Osteocyte (in vitro differentiated cells): ENCODE measurements at regions not wholly inside any gene's neighbourhood (a gene's known extent, or its start where the extent isn't known, plus 50 kb on each side); places are given as distances from the start of the nearest gene placed in this dataset.

Experiments
- DNase-seq: peaks from one replicate; pipeline ENCODE4 v3.0.0; 2021; ENCODE audit warnings: mixed read lengths; ENCODE audit not compliant: unreplicated experiment; ENCODE audit errors: extremely low spot score
- H3K27ac Mint-ChIP-seq: one replicate; pipeline ENCODE4 v1.8.0; 2021; ENCODE audit warnings: mild to moderate bottlenecking, mixed read lengths; ENCODE audit not compliant: unreplicated experiment
- H3K27me3 Mint-ChIP-seq: one replicate; pipeline ENCODE4 v1.8.0; 2021; ENCODE audit warnings: mixed read lengths; ENCODE audit not compliant: unreplicated experiment
- H3K36me3 Mint-ChIP-seq: one replicate; pipeline ENCODE4 v1.8.0; 2021; ENCODE audit warnings: mixed read lengths; ENCODE audit not compliant: unreplicated experiment
- H3K4me1 Mint-ChIP-seq: one replicate; pipeline ENCODE4 v1.8.0; 2021; ENCODE audit warnings: mixed read lengths; ENCODE audit not compliant: unreplicated experiment
- H3K4me3 Mint-ChIP-seq: one replicate; pipeline ENCODE4 v1.8.0; 2021; ENCODE audit warnings: mild to moderate bottlenecking, moderate library complexity, mixed read lengths; ENCODE audit not compliant: unreplicated experiment
- H3K9me3 Mint-ChIP-seq: one replicate; pipeline ENCODE4 v1.8.0; 2021; ENCODE audit warnings: mixed read lengths; ENCODE audit not compliant: unreplicated experiment
- TF ChIP-seq, protein P1 (sequence below): fragments of 200-600 bp; sonication (generic); IDR thresholded peaks from 2 replicates; pipeline ENCODE4 v1.5.0; 2021; ENCODE audit warnings: antibody characterized with exemption, mild to moderate bottlenecking, moderate library complexity

DNA sequence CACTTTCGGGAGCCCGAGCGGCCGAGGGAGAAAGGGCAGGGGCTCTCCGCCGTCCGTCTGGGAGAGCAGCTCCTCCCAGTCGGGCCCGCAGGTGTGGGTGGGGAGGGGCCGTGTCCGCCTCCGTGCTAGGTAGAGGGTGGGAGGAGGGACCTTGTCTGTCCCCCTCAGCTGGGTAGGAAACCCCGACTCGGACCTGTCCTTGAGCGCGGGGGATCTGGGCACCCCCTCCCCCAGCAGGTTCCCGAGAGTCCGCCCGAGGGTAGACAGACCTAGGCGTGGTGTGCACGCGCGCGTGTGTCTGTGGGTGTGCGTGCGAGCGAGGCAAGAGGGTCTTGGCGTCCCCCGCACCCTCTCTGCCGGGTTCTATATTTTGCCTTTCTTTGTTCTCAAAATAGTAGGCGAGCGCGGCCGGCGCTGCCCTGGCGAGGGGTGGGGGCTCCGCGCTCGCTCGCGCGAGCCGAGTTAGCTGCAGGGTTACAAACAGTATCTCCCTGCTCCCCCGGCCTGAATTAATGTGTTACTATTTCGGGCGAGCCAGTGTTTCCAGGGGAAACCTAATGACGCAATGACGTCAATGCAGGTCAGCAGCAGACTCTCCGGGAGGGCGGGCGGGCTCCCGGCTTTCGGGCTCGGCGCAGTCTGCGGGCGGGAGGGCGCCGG is 73.9 kb upstream of the LEP start:
- TF ChIP-seq, protein P1, sequence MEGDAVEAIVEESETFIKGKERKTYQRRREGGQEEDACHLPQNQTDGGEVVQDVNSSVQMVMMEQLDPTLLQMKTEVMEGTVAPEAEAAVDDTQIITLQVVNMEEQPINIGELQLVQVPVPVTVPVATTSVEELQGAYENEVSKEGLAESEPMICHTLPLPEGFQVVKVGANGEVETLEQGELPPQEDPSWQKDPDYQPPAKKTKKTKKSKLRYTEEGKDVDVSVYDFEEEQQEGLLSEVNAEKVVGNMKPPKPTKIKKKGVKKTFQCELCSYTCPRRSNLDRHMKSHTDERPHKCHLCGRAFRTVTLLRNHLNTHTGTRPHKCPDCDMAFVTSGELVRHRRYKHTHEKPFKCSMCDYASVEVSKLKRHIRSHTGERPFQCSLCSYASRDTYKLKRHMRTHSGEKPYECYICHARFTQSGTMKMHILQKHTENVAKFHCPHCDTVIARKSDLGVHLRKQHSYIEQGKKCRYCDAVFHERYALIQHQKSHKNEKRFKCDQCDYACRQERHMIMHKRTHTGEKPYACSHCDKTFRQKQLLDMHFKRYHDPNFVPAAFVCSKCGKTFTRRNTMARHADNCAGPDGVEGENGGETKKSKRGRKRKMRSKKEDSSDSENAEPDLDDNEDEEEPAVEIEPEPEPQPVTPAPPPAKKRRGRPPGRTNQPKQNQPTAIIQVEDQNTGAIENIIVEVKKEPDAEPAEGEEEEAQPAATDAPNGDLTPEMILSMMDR: no peak
- Mint-ChIP-seq H3K27ac (no peak overlapping the region), H3K4me1 (peaks cover 16% of the 10 kb centered on the region), H3K4me3 (peak overlapping the region; percentile 75), H3K27me3 (peaks cover 81% of the 10 kb centered on the region), H3K36me3 (no peaks in the 10 kb centered on the region), H3K9me3 (no peaks in the 10 kb centered on the region)
- DNase-seq: no peak

DNA sequence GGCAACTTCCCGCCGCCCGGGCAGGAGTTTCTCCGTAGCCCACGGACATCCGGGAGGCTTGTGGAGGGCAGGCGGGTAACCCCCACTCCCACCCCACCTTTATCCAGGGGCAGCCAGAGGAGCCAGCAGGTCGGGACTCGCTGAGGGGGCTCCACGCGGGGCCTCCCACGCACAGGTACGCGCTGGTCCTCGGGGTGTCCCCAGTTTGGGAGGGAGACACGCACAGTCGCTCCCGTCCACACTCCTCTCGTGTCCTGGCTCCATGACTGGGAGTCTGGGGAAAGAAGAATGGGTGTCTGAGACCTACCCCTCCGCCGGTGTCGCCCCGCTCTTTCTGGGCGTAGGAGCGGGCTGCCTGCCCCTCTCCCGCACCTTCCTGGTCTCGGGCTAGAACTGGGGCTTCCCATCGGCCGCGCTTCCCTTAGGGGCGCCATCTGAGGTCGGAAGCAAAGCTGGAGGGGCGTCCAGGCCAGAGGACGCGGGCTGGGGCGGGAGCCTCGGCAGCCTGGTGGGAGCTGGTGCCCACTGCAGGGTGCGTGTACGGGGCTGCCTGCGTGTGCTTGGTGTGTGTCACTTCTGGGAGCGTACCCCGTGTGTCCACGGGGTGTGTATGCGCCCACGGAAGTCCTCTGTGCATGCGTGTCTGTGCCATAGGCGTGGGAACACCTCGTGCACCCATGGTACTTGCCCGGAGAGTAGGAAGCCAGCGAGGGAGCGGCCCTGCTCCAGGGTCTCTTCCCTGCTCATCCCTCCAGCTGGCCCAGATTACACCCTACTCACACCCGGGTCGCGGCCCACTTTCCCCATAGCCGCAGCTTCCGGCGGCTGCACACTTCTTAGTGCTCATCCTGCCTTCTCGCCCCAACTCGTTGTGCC is 73.0 kb upstream of the LEP start:
- Mint-ChIP-seq H3K27me3 (peaks cover 80% of the 10 kb centered on the region), H3K27ac (no peak overlapping the region)

DNA sequence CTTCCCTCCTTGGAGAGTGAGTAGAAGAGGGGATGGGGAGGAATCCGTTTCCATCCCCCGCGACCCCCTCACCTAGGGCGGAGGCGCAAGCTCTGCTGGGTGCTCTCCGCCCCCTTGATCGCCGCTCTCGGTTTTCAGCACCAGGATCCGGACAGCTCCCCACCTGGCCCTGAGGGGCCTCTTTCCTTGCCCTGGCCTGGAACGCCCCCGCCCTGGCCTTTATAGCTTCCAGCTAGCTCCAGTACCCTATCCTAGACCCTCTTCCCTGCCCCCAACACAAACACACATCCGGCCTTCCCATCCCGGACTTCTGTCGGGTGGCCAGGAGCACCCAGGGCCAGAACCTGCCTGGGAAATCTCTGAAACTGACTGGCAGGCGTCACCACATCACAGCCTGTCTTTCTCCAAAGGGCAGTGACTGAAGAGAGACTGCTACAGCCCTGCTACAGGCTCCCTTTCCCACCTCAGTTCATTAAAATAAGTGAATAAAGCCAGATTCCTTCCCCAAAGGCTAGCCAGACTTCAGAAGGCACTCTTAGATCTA is 72.3 kb upstream of the LEP start:
- TF ChIP-seq, protein P1: no peak
- Mint-ChIP-seq H3K4me3 (peak overlapping the region; percentile 67), H3K9me3 (no peaks in the 10 kb centered on the region), H3K27me3 (peaks cover 76% of the 10 kb centered on the region), H3K27ac (no peak overlapping the region), H3K36me3 (no peaks in the 10 kb centered on the region), H3K4me1 (peaks cover 16% of the 10 kb centered on the region)
- no peak for DNase-seq

More for the DNA sequence above, 73.0 kb upstream of the LEP start:
- Mint-ChIP-seq H3K36me3 (no peaks in the 10 kb centered on the region), H3K4me3 (peak overlapping the region; percentile 67), H3K9me3 (no peaks in the 10 kb centered on the region), H3K4me1 (peaks cover 16% of the 10 kb centered on the region)
- no peak for DNase-seq
- TF ChIP-seq, protein P1: no peak

DNA sequence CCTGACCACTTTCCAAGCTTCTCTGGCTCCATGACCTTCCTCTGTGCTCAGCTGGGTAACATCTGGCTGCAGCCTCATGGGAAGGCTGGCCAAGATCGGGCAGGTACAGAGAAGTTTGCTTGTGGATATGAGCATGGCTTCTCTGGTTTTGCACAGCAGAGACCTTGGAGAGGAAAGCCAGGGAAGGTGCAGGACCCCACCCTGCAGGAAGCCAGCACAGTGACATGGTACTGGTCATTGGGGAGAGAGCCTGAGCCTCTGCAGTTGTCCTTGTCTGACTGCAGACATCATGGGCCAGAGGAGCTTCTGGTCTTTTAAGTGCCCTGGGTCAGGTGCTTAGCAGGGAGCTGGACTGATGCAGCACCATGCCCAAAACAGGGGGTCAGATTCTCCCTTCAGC is 70.6 kb upstream of the LEP start:
- Mint-ChIP-seq H3K36me3 (no peaks in the 10 kb centered on the region), H3K4me3 (no peak overlapping the region), H3K9me3 (no peaks in the 10 kb centered on the region), H3K27ac (no peak overlapping the region), H3K27me3 (peaks cover 80% of the 10 kb centered on the region), H3K4me1 (peaks cover 16% of the 10 kb centered on the region)
- DNase-seq: no peak
- TF ChIP-seq, protein P1: no peak
